ENCODE measurements at regions not wholly inside any gene's neighbourhood (a gene's known extent, or its start where the extent isn't known, plus 50 kb on each side); places are given as distances from the start of the nearest gene placed in this dataset.

GRCh38 chr15:91694831-91695210, 158.7 kb upstream of the SLCO3A1 start (continued):
- TF ChIP-seq ATF3 (IDR thresholded peaks at IDR 0.05): peak; percentile 25

- Histone ChIP-seq H3K4me3 (ENCODE audit: low read depth in 1 of 3, low read length in 3 of 3) (no peak overlapping the region), H3K9ac (ENCODE audit: low read depth in 1 of 2, low read length in 2 of 2) (no peak overlapping the region), H3K9me3 (ENCODE audit: control insufficient read depth in 4 of 4, low read length in 3 of 4) (no peaks in the 10 kb centered on the region), H3K4me1 (ENCODE audit: control insufficient read depth in 4 of 4, insufficient read depth in 4 of 4, low read length in 3 of 4) (peaks cover 0 to 2% (median 0%) of the 10 kb centered on the region in 4 donors), H3K36me3 (ENCODE audit: control insufficient read depth in 4 of 4, insufficient read depth in 3 of 4, low read depth in 1 of 4, low read length in 3 of 4) (no peaks in the 10 kb centered on the region), H3K27me3 (ENCODE audit: control insufficient read depth in 4 of 4, insufficient read depth in 4 of 4, low read length in 3 of 4) (no peaks in the 10 kb centered on the region), H3K27ac (ENCODE audit: low read depth in 1 of 2, low read length in 2 of 2) (no peak overlapping the region)
- TF ChIP-seq HNF4A (conservative IDR thresholded peaks at IDR 0.05) (no peak), JUND (IDR thresholded peaks at IDR 0.05) (no peak), YY1 (IDR thresholded peaks at IDR 0.05) (no peak), HNF4G (IDR thresholded peaks at IDR 0.05) (no peak), RAD21 (IDR thresholded peaks at IDR 0.05) (no peak), MAX (IDR thresholded peaks at IDR 0.05) (no peak), SP1 (IDR thresholded peaks at IDR 0.05) (no peak), FOXA2 (IDR thresholded peaks at IDR 0.05) (no peak), ATF3 (IDR thresholded peaks at IDR 0.05) (no peak), REST (IDR thresholded peaks at IDR 0.05) (no peak), CTCF (IDR thresholded peaks at IDR 0.05; ENCODE audit: low read depth, low read length, missing input control) (no peak), ZBTB33 (IDR thresholded peaks at IDR 0.05) (no peak), NR2F2 (IDR thresholded peaks at IDR 0.05) (no peak), FOXA1 (IDR thresholded peaks at IDR 0.05) (no peak), TAF1 (conservative IDR thresholded peaks at IDR 0.05) (no peak), GABPA (IDR thresholded peaks at IDR 0.05 in 1 of 2, conservative IDR thresholded peaks at IDR 0.05 in 1 of 2) (no peak), EGR1 (IDR thresholded peaks at IDR 0.05; ENCODE audit: low read depth in 2 of 2) (no peak), RXRA (IDR thresholded peaks at IDR 0.05) (no peak)
- WGBS: 88% methylated on average over 8 of the region's 8 CpGs
- no peak for DNase-seq (ENCODE audit: low spot score)
Measured at GRCh38 chr15:91695799-91696198, 157.7 kb upstream of the SLCO3A1 start.
